CD14-positive monocyte (primary cell): ENCODE measurements at regions not wholly inside any gene's neighbourhood (a gene's known extent, or its start where the extent isn't known, plus 50 kb on each side); places are given as distances from the start of the nearest gene placed in this dataset.

Source experiments
- DNase-seq, 3 donors: peaks; one replicate each; pipeline ENCODE4 v3.0.0-alpha.2; 2011 to 2022
- H2AFZ ChIP-seq: 2 replicates; pipeline ENCODE4 v1.6.0; 2012; ENCODE audit warnings: mild to moderate bottlenecking, low read depth, low read length, inconsistent platforms; ENCODE audit not compliant: insufficient read depth, poor library complexity, severe bottlenecking
- H3K27ac ChIP-seq, 2 donors: 1 replicate in 1 of 2; 2 replicates in 1 of 2; pipeline ENCODE4 v1.5.1; 2012 to 2013; ENCODE audit warnings: low read length in 2 of 2, control low read depth in 1 of 2, inconsistent platforms in 1 of 2, low read depth in 1 of 2, mild to moderate bottlenecking in 1 of 2
- H3K27me3 ChIP-seq, 2 donors: one replicate each; pipeline versions ENCODE4 v1.6.0 to v1.6.1; 2011 to 2013; ENCODE audit warnings: low read length in 2 of 2; ENCODE audit not compliant: control insufficient read depth in 2 of 2, insufficient read depth in 2 of 2
- H3K36me3 ChIP-seq, 2 donors: replicated peaks in 1 of 2; 1 replicate in 1 of 2; 2 replicates in 1 of 2; pipeline versions ENCODE4 v1.5.1 to v1.6.1; 2012 to 2013; ENCODE audit warnings: low read length in 2 of 2, control low read depth in 1 of 2, inconsistent platforms in 1 of 2, mild to moderate bottlenecking in 1 of 2; ENCODE audit not compliant: insufficient read depth in 2 of 2, control insufficient read depth in 1 of 2
- H3K4me1 ChIP-seq, 2 donors: 1 replicate in 1 of 2; 2 replicates in 1 of 2; pipeline versions ENCODE4 v1.5.1 to v1.6.1; 2012 to 2013; ENCODE audit warnings: low read length in 2 of 2, control low read depth in 1 of 2, inconsistent platforms in 1 of 2, mild to moderate bottlenecking in 1 of 2, moderate library complexity in 1 of 2; ENCODE audit not compliant: insufficient read depth in 2 of 2, control insufficient read depth in 1 of 2
- H3K4me2 ChIP-seq: replicated peaks from 2 replicates; pipeline ENCODE3; 2012; ENCODE audit warnings: low read length, moderate library complexity, mild to moderate bottlenecking; ENCODE audit not compliant: poor library complexity, severe bottlenecking; ENCODE audit errors: extremely low read depth
- H3K4me3 ChIP-seq, 3 experiments: fragments of 200-600 bp in 1 of 3; sonication (generic) in 1 of 3; replicated peaks in 1 of 3; 1 replicate in 2 of 3; 2 replicates in 1 of 3; pipeline ENCODE4 v1.5.1; 2011 to 2013; ENCODE audit warnings: low read length in 3 of 3, mild to moderate bottlenecking in 3 of 3, control low read depth in 2 of 3, low read depth in 2 of 3, inconsistent platforms in 1 of 3, moderate library complexity in 1 of 3
- H3K79me2 ChIP-seq: 2 replicates; pipeline ENCODE4 v1.6.0; 2012; ENCODE audit warnings: mild to moderate bottlenecking, control low read depth, inconsistent platforms, low read length, moderate library complexity; ENCODE audit not compliant: insufficient read depth
- H3K9ac ChIP-seq: 2 replicates; pipeline ENCODE4 v1.6.0; 2017; ENCODE audit warnings: low read length, mild to moderate bottlenecking; ENCODE audit not compliant: insufficient read depth, poor library complexity, severe bottlenecking
- H3K9me3 ChIP-seq, 2 donors: replicated peaks in 1 of 2; 1 replicate in 1 of 2; 2 replicates in 1 of 2; pipeline versions ENCODE4 v1.5.1 to v1.6.1; 2012 to 2013; ENCODE audit warnings: low read length in 2 of 2, control low read depth in 1 of 2; ENCODE audit not compliant: control insufficient read depth in 1 of 2, insufficient read depth in 1 of 2
- H4K20me1 ChIP-seq: 2 replicates; pipeline ENCODE4 v1.6.0; 2012; ENCODE audit warnings: mild to moderate bottlenecking, low read length, control low read depth, moderate library complexity; ENCODE audit not compliant: insufficient read depth
- H3K27ac Mint-ChIP-seq, 7 donors: one replicate each; pipeline ENCODE4 v1.8.0; 2020; ENCODE audit warnings: mild to moderate bottlenecking in 7 of 7, mixed read lengths in 7 of 7, moderate library complexity in 6 of 7, inconsistent platforms in 2 of 7
- H3K27me3 Mint-ChIP-seq, 3 donors: one replicate each; pipeline ENCODE4 v1.8.0; 2021 to 2022; ENCODE audit warnings: low read depth in 3 of 3, mild to moderate bottlenecking in 3 of 3, mixed read lengths in 3 of 3, moderate library complexity in 3 of 3, inconsistent platforms in 1 of 3
- H3K36me3 Mint-ChIP-seq, 2 donors: one replicate each; pipeline ENCODE4 v1.8.0; 2020; ENCODE audit warnings: mixed read lengths in 2 of 2, inconsistent platforms in 1 of 2, mild to moderate bottlenecking in 1 of 2
- H3K4me1 Mint-ChIP-seq: one replicate; pipeline ENCODE4 v1.8.0; 2020; ENCODE audit warnings: mild to moderate bottlenecking, mixed read lengths
- H3K4me3 Mint-ChIP-seq, 2 donors: one replicate each; pipeline ENCODE4 v1.8.0; 2020; ENCODE audit warnings: mild to moderate bottlenecking in 2 of 2, mixed read lengths in 2 of 2, moderate library complexity in 1 of 2
- H3K9me3 Mint-ChIP-seq, 7 donors: one replicate each; pipeline ENCODE4 v1.8.0; 2020 to 2022; ENCODE audit warnings: mixed read lengths in 7 of 7, mild to moderate bottlenecking in 6 of 7, moderate library complexity in 6 of 7, inconsistent platforms in 2 of 7
- WGBS: methylation state at CpG from one replicate; pipeline ENCODE4 v1.1.5; 2013; ENCODE audit warnings: missing lambda C conversion rate; ENCODE audit not compliant: insufficient coverage; 5-methylcytosine and 5-hydroxymethylcytosine counted together
- intact Hi-C, 2 donors: fragments of 100-400 bp; cut with micrococcal nuclease; formaldehyde crosslinking; loops; one replicate each; pipeline versions ENCODE4 v1.15.0 to v1.15.1; 2023
- TF ChIP-seq, protein P1 (sequence below): fragments of 200-600 bp; IDR thresholded peaks from one replicate; pipeline ENCODE4 v1.8.0; 2022; ENCODE audit warnings: antibody characterized with exemption, mild to moderate bottlenecking

- H3K36me3 Mint-ChIP-seq: no peaks in the 10 kb centered on the region
- intact Hi-C loops: no loop called here
Measured at GRCh38 chr5:62149879-62150278, 156.1 kb upstream of the KIF2A start.

GRCh38 chr5:62152394-62153087 lies 153.5 kb upstream of the KIF2A start:
- Histone ChIP-seq H3K4me3 (no peak overlapping the region), H3K9me3 (peaks cover 10 to 15% of the 10 kb centered on the region in 2 donors), H3K27me3 (no peaks in the 10 kb centered on the region), H3K27ac (no peak overlapping the region), H4K20me1 (no peaks in the 10 kb centered on the region), H3K9ac (no peak overlapping the region), H3K4me1 (no peaks in the 10 kb centered on the region), H3K4me2 (no peak overlapping the region), H3K36me3 (no peaks in the 10 kb centered on the region), H3K79me2 (no peaks in the 10 kb centered on the region), H2AFZ (no peak overlapping the region)
- intact Hi-C loops: no loop called here
- H3K9me3 Mint-ChIP-seq: peaks cover 4 to 22% (median 18%) of the 10 kb centered on the region in 7 donors
- H3K36me3 Mint-ChIP-seq: no peaks in the 10 kb centered on the region
- no peaks in the 10 kb centered on the region for H3K4me1 Mint-ChIP-seq
- no peak overlapping the region for H3K27ac Mint-ChIP-seq
- TF ChIP-seq, protein P1, sequence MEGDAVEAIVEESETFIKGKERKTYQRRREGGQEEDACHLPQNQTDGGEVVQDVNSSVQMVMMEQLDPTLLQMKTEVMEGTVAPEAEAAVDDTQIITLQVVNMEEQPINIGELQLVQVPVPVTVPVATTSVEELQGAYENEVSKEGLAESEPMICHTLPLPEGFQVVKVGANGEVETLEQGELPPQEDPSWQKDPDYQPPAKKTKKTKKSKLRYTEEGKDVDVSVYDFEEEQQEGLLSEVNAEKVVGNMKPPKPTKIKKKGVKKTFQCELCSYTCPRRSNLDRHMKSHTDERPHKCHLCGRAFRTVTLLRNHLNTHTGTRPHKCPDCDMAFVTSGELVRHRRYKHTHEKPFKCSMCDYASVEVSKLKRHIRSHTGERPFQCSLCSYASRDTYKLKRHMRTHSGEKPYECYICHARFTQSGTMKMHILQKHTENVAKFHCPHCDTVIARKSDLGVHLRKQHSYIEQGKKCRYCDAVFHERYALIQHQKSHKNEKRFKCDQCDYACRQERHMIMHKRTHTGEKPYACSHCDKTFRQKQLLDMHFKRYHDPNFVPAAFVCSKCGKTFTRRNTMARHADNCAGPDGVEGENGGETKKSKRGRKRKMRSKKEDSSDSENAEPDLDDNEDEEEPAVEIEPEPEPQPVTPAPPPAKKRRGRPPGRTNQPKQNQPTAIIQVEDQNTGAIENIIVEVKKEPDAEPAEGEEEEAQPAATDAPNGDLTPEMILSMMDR: no peak
- WGBS: 100% methylated on average over 1 of the region's 4 CpGs
- no peak overlapping the region for H3K4me3 Mint-ChIP-seq
- DNase-seq: no peak
- no peaks in the 10 kb centered on the region for H3K27me3 Mint-ChIP-seq

More at GRCh38 chr5:62149879-62150278, 156.1 kb upstream of the KIF2A start:
- Histone ChIP-seq H3K27ac (no peak overlapping the region), H3K9ac (no peak overlapping the region), H3K79me2 (no peaks in the 10 kb centered on the region), H3K27me3 (no peaks in the 10 kb centered on the region), H4K20me1 (no peaks in the 10 kb centered on the region), H3K4me2 (no peak overlapping the region), H3K9me3 (peaks cover 4 to 9% of the 10 kb centered on the region in 2 donors), H3K4me1 (no peaks in the 10 kb centered on the region), H3K4me3 (no peak overlapping the region), H3K36me3 (no peaks in the 10 kb centered on the region), H2AFZ (no peak overlapping the region)
- TF ChIP-seq, protein P1: no peak
- Mint-ChIP-seq H3K4me1 (no peaks in the 10 kb centered on the region), H3K27ac (no peak overlapping the region), H3K27me3 (peaks cover 0 to 2% (median 1%) of the 10 kb centered on the region in 3 donors), H3K4me3 (no peak overlapping the region), H3K9me3 (peaks cover 4 to 18% (median 8%) of the 10 kb centered on the region in 7 donors)
- WGBS: no CpG with 5 or more reads among the region's 4 CpGs
- no peak for DNase-seq
